Keratinocyte (primary cell): ENCODE measurements at regions not wholly inside any gene's neighbourhood (a gene's known extent, or its start where the extent isn't known, plus 50 kb on each side); places are given as distances from the start of the nearest gene placed in this dataset.

Source experiments
- DNase-seq: peaks from one replicate; pipeline ENCODE4 v3.0.0-alpha.2; 2011; ENCODE audit warnings: low read depth, missing footprints, low spot score
- FAIRE-seq: peaks from 2 replicates; lab custom pipeline; 2011; peaks lifted over from hg19 to GRCh38; lab: Jason Lieb, UNC
- H2AFZ ChIP-seq: 2 replicates; pipeline ENCODE4 v1.6.0; 2012; ENCODE audit warnings: low read length, control low read depth, inconsistent platforms; ENCODE audit not compliant: control insufficient read depth
- H3K27ac ChIP-seq: 2 replicates; pipeline ENCODE4 v1.5.1; 2011; ENCODE audit warnings: low read length; ENCODE audit not compliant: control insufficient read depth, insufficient read depth
- H3K27me3 ChIP-seq: 3 replicates; pipeline ENCODE4 v1.6.0; 2011; ENCODE audit warnings: low read length; ENCODE audit not compliant: control insufficient read depth, insufficient read depth; ENCODE audit errors: extremely low read depth
- H3K36me3 ChIP-seq, 2 experiments: 2 replicates in 1 of 2; 3 replicates in 1 of 2; pipeline ENCODE4 v1.5.1; 2011; ENCODE audit warnings: low read length in 2 of 2, mild to moderate bottlenecking in 1 of 2; ENCODE audit not compliant: control insufficient read depth in 2 of 2, insufficient read depth in 2 of 2; ENCODE audit errors: extremely low read depth in 1 of 2
- H3K4me1 ChIP-seq: 3 replicates; pipeline ENCODE4 v1.5.1; 2011; ENCODE audit warnings: low read length; ENCODE audit not compliant: control insufficient read depth, insufficient read depth; ENCODE audit errors: extremely low read depth
- H3K4me2 ChIP-seq: 3 replicates; pipeline ENCODE4 v1.6.0; 2011; ENCODE audit warnings: low read depth, low read length; ENCODE audit not compliant: control insufficient read depth, insufficient read depth; ENCODE audit errors: extremely low read depth
- H3K4me3 ChIP-seq, 3 experiments: fragments of 200-600 bp in 1 of 3; sonication (generic) in 1 of 3; 2 replicates in 2 of 3; 3 replicates in 1 of 3; pipeline ENCODE4 v1.5.1; 2011 to 2016; ENCODE audit warnings: low read length in 3 of 3, mild to moderate bottlenecking in 3 of 3, control low read depth in 2 of 3, inconsistent platforms in 1 of 3, low read depth in 1 of 3, mixed read lengths in 1 of 3, mixed run types in 1 of 3, moderate library complexity in 1 of 3; ENCODE audit not compliant: control insufficient read depth in 2 of 3, insufficient read depth in 2 of 3; ENCODE audit errors: extremely low read depth in 1 of 3
- H3K79me2 ChIP-seq: 2 replicates; pipeline ENCODE4 v1.6.0; 2012; ENCODE audit warnings: low read length; ENCODE audit not compliant: control insufficient read depth, insufficient read depth
- H3K9ac ChIP-seq: 3 replicates; pipeline ENCODE4 v1.6.0; 2011; ENCODE audit warnings: low read length; ENCODE audit not compliant: control insufficient read depth, insufficient read depth; ENCODE audit errors: extremely low read depth
- H3K9me1 ChIP-seq: 3 replicates; pipeline ENCODE4 v1.6.0; 2011; ENCODE audit warnings: low read length; ENCODE audit not compliant: control insufficient read depth, insufficient read depth; ENCODE audit errors: extremely low read depth
- H3K9me3 ChIP-seq: 2 replicates; pipeline ENCODE4 v1.5.1; 2012; ENCODE audit warnings: low read depth, low read length; ENCODE audit not compliant: control insufficient read depth
- H4K20me1 ChIP-seq: 3 replicates; pipeline ENCODE4 v1.6.0; 2011; ENCODE audit warnings: low read length; ENCODE audit not compliant: control insufficient read depth, insufficient read depth; ENCODE audit errors: extremely low read depth
- CTCF ChIP-seq, 3 experiments: IDR thresholded peaks in 1 of 3; conservative IDR thresholded peaks in 1 of 3; optimal IDR thresholded peaks in 1 of 3; 2 replicates in 2 of 3; 3 replicates in 1 of 3; pipeline versions ENCODE3 to v1.5.1; 2011; ENCODE audit warnings: low read length in 3 of 3, mild to moderate bottlenecking in 3 of 3, moderate library complexity in 2 of 3, control low read depth in 1 of 3, inconsistent platforms in 1 of 3; ENCODE audit not compliant: insufficient read depth in 2 of 3; ENCODE audit errors: extremely low read depth in 1 of 3
- EZH2 ChIP-seq: IDR thresholded peaks from one replicate; pipeline ENCODE4 v1.6.1; 2012; ENCODE audit warnings: inconsistent platforms, mild to moderate bottlenecking, low read length, moderate library complexity
- dilution Hi-C: fragments of 300-500 bp; cut with MboI; formaldehyde crosslinking; loops from one replicate; pipeline ENCODE4 v1.7.0; 2020; ENCODE audit warnings: low sequenced_read_pairs; ENCODE audit not compliant: extremely low pct_ligation_motif_present

GRCh38 chr10:109588259-109588658 lies 335.1 kb downstream of the XPNPEP1 start:
- H3K4me1 ChIP-seq = no peaks in the 10 kb centered on the region
- TF ChIP-seq EZH2 (no peak), CTCF (optimal IDR thresholded peaks at IDR 0.05 in 1 of 3, IDR thresholded peaks at IDR 0.05 in 1 of 3, conservative IDR thresholded peaks at IDR 0.05 in 1 of 3; ENCODE audit: extremely low read depth in 1 of 3, insufficient read depth in 2 of 3, low read length in 3 of 3) (no peak)
- FAIRE-seq (no peak), DNase-seq (no peak)
- no peak overlapping the region for H2AFZ ChIP-seq
- no peaks in the 10 kb centered on the region for H4K20me1 ChIP-seq
- no peak overlapping the region for H3K27ac ChIP-seq
- H3K4me3 ChIP-seq = no peak overlapping the region
- H3K9ac ChIP-seq = no peak overlapping the region
- H3K79me2 ChIP-seq = no peaks in the 10 kb centered on the region
- dilution Hi-C loops = no loop called here
- H3K4me2 ChIP-seq = no peak overlapping the region
- no peaks in the 10 kb centered on the region for H3K27me3 ChIP-seq
- H3K9me3 ChIP-seq = no peaks in the 10 kb centered on the region
- H3K9me1 ChIP-seq = no peaks in the 10 kb centered on the region
- no peaks in the 10 kb centered on the region for H3K36me3 ChIP-seq

GRCh38 chr10:109587366-109587765 lies 335.9 kb downstream of the XPNPEP1 start:
- no peaks in the 10 kb centered on the region for H4K20me1 ChIP-seq
- DNase-seq (no peak), FAIRE-seq (no peak)
- H2AFZ ChIP-seq = no peak overlapping the region
- no peak for TF ChIP-seq EZH2
- TF ChIP-seq CTCF (optimal IDR thresholded peaks at IDR 0.05 in 1 of 3, IDR thresholded peaks at IDR 0.05 in 1 of 3, conservative IDR thresholded peaks at IDR 0.05 in 1 of 3; ENCODE audit: extremely low read depth in 1 of 3, insufficient read depth in 2 of 3, low read length in 3 of 3) = no peak
- no peaks in the 10 kb centered on the region for H3K4me1 ChIP-seq
- no peaks in the 10 kb centered on the region for H3K9me3 ChIP-seq
- no peak overlapping the region for H3K4me3 ChIP-seq
- no peaks in the 10 kb centered on the region for H3K27me3 ChIP-seq
- dilution Hi-C loops = no loop called here
- no peaks in the 10 kb centered on the region for H3K9me1 ChIP-seq
- H3K27ac ChIP-seq = no peak overlapping the region
- H3K9ac ChIP-seq = no peak overlapping the region
- H3K36me3 ChIP-seq = no peaks in the 10 kb centered on the region
- H3K79me2 ChIP-seq = no peaks in the 10 kb centered on the region
- H3K4me2 ChIP-seq = no peak overlapping the region
